Neutrophil (primary cell): ENCODE measurements at regions not wholly inside any gene's neighbourhood (a gene's known extent, or its start where the extent isn't known, plus 50 kb on each side); places are given as distances from the start of the nearest gene placed in this dataset.

Source experiments
- H3K27ac ChIP-seq: fragments of 200-600 bp; sonication (generic); 2 replicates; pipeline ENCODE4 v1.5.1; 2016; ENCODE audit warnings: mild to moderate bottlenecking, moderate library complexity
- H3K27me3 ChIP-seq: fragments of 200-600 bp; sonication (generic); 2 replicates; pipeline ENCODE4 v1.6.0; 2016; ENCODE audit warnings: mild to moderate bottlenecking
- H3K36me3 ChIP-seq: fragments of 200-600 bp; sonication (generic); 2 replicates; pipeline ENCODE4 v1.5.1; 2017
- H3K4me1 ChIP-seq, 2 experiments: fragments of 200-600 bp in 1 of 2; sonication (generic) in 1 of 2; 1 replicate in 1 of 2; 2 replicates in 1 of 2; pipeline versions ENCODE4 v1.5.1 to v1.6.1; 2013 to 2016; ENCODE audit warnings: low read depth in 1 of 2, low read length in 1 of 2, mild to moderate bottlenecking in 1 of 2, moderate library complexity in 1 of 2; ENCODE audit not compliant: control insufficient read depth in 1 of 2, insufficient read depth in 1 of 2
- H3K4me3 ChIP-seq, 2 experiments: fragments of 200-600 bp in 1 of 2; sonication (generic) in 1 of 2; 1 replicate in 1 of 2; 2 replicates in 1 of 2; pipeline ENCODE4 v1.5.1; 2013 to 2016; ENCODE audit warnings: low read depth in 1 of 2, low read length in 1 of 2, mild to moderate bottlenecking in 1 of 2, moderate library complexity in 1 of 2
- H3K9me3 ChIP-seq: fragments of 200-600 bp; sonication (generic); 2 replicates; pipeline ENCODE4 v1.5.1; 2016
- TF ChIP-seq, protein P1 (sequence below): fragments of 200-600 bp; sonication (generic); IDR thresholded peaks from 2 replicates; pipeline ENCODE4 v1.5.1; 2016; ENCODE audit warnings: antibody characterized with exemption

DNA sequence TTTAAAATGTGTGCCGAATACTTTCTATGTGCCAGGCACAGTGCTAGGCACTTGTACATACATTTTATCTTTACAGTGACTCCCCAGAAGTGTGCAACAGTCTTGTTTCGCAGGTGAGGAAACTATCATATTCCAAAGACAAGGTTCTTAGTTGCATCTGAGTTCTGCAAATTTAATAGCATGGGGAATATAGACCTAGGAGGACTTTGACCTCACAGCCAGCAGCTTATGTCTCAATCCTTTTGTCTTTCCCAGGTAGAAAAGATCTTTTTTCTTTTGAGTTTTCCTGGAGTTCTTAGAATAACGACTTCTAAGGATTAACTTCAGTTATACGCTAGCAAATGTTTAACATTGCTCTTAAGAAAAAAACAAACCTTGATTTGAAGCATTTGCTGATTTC is 482.8 kb upstream of the ZMIZ1 start:
- TF ChIP-seq, protein P1, sequence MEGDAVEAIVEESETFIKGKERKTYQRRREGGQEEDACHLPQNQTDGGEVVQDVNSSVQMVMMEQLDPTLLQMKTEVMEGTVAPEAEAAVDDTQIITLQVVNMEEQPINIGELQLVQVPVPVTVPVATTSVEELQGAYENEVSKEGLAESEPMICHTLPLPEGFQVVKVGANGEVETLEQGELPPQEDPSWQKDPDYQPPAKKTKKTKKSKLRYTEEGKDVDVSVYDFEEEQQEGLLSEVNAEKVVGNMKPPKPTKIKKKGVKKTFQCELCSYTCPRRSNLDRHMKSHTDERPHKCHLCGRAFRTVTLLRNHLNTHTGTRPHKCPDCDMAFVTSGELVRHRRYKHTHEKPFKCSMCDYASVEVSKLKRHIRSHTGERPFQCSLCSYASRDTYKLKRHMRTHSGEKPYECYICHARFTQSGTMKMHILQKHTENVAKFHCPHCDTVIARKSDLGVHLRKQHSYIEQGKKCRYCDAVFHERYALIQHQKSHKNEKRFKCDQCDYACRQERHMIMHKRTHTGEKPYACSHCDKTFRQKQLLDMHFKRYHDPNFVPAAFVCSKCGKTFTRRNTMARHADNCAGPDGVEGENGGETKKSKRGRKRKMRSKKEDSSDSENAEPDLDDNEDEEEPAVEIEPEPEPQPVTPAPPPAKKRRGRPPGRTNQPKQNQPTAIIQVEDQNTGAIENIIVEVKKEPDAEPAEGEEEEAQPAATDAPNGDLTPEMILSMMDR, result no peak
- Histone ChIP-seq H3K27me3 (no peaks in the 10 kb centered on the region), H3K27ac (no peak overlapping the region), H3K36me3 (no peaks in the 10 kb centered on the region), H3K4me3 (no peak overlapping the region), H3K4me1 (no peaks in the 10 kb centered on the region), H3K9me3 (no peaks in the 10 kb centered on the region)

DNA sequence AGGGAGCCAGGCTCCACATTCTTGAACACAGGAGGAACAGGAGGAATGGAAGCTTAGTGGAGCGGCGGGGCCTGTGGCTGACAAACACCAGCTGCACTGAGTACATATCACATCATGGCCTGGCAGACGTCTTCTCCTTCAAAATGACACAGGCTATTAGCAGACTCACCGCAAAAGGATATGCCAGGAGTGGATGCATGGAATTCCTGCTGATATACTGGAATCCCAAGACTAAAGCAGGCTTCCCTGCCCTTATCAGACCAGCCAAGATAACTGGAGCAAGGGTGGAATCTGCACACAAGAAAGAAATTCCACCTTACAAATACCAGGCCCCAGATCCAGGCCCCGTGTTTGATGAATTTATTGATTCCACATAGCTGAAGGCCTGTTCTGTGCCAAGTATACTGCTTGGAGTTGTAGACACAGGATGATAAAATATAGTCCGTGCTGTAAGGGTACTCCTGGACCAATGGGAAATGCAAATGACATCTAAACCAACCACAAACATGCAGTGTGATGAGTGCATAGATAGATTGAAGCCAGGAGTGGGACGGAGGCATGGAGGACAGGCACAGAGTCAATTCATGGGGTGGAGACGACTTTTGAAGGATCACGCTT is 480.5 kb upstream of the ZMIZ1 start:
- Histone ChIP-seq H3K4me1 (peaks cover 9% of the 10 kb centered on the region in 2 experiments), H3K27me3 (no peaks in the 10 kb centered on the region), H3K36me3 (no peaks in the 10 kb centered on the region), H3K4me3 (no peak overlapping the region), H3K9me3 (no peaks in the 10 kb centered on the region), H3K27ac (no peak overlapping the region)
- TF ChIP-seq, protein P1, result no peak

DNA sequence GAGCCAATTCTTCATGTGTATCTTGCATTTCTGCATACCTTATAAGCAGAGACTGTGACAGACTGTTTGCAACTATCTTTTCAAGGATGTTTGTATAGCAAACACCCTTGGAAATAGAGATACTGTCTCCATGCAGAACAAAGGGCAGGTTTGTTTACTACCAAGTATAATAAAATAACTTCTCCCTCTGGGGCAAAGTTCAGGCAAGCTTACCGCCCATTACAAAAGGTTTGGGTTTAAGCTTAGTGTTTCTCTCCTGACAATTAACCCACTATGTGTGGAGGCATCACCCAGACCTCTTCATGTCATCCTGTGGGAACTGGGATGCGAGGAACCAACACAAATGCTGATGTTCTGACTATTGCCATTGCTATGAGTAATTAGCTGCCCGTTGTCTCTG is 479.1 kb upstream of the ZMIZ1 start:
- no peaks in the 10 kb centered on the region for H3K36me3 ChIP-seq
- TF ChIP-seq, protein P1, result no peak
- no peak overlapping the region for H3K4me3 ChIP-seq
- no peak overlapping the region for H3K27ac ChIP-seq
- H3K4me1 ChIP-seq, result peaks cover 10% of the 10 kb centered on the region in 2 experiments
- no peaks in the 10 kb centered on the region for H3K27me3 ChIP-seq
- no peaks in the 10 kb centered on the region for H3K9me3 ChIP-seq

DNA sequence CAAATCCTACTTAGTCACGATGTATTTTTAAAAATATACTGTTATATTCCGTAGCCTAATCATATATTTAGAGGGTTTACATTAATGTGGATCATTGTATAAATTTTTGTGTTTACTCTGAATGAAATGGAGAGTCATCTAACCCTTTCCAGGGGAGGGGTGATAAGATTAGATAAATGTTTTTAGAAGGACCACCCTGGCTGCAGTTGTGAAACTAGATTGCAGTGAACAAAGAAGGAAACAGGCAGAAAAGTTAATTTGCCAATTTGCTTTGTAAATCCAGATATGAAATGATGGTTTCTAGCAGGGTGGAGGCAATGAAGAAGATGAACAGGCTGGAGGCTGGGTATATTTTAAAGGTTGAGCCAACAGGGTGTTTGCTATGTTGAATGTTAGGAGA is 477.7 kb upstream of the ZMIZ1 start:
- Histone ChIP-seq H3K27me3 (no peaks in the 10 kb centered on the region), H3K27ac (no peak overlapping the region), H3K4me1 (peaks cover 10% of the 10 kb centered on the region in 2 experiments), H3K36me3 (no peaks in the 10 kb centered on the region), H3K9me3 (no peaks in the 10 kb centered on the region), H3K4me3 (no peak overlapping the region)
- TF ChIP-seq, protein P1, result no peak

DNA sequence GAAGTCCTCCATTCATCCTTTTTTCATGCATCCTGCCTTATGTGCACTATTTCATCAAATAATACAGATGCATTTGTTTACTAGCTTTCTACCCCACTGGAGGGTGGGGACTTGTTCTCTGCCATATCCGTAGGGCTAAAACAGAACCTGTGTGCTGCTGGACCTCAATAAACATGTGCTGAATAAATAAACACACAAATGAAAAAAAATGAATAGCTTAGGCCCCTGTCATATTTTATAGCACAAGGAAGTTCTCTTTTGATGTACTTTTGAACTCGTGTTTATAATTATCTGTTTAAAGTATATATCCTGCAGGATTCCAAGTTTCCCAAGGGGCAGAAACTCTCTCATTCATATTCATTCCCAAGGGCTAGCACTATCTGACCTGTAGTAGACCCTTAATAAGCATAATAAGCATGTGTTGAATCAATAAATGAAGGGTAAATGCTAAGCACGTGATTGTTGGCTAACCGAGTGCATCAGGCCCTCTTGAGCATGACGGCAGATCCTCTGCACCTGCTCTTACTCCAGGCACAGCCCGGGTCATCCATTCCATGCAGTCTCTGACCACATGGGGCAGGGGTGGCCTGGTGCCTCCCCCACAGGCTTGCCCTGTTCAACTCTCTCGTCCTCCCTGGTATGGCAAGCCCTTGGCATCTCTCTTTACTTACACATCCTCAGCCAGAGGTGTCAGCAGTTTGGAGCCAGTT is 474.1 kb upstream of the ZMIZ1 start:
- TF ChIP-seq, protein P1, result no peak
- no peak overlapping the region for H3K4me3 ChIP-seq
- no peaks in the 10 kb centered on the region for H3K27me3 ChIP-seq
- H3K36me3 ChIP-seq, result no peaks in the 10 kb centered on the region
- H3K27ac ChIP-seq, result no peak overlapping the region
- H3K4me1 ChIP-seq, result peaks cover 10 to 17% of the 10 kb centered on the region in 2 experiments
- H3K9me3 ChIP-seq, result no peaks in the 10 kb centered on the region
